ENCODE measurements at regions not wholly inside any gene's neighbourhood (a gene's known extent, or its start where the extent isn't known, plus 50 kb on each side); places are given as distances from the start of the nearest gene placed in this dataset.
A peak's percentile ranks its signal among the peaks of the same experiment; 100 is the strongest.

GRCh38 chr20:1790386-1790785, 104.8 kb upstream of the SIRPA start:
- DNase-seq (ENCODE audit: low read depth), result no peak

- DNase-seq (ENCODE audit: low read depth), result no peak
Measured at GRCh38 chr20:1788044-1788443, 107.2 kb upstream of the SIRPA start.

- DNase-seq (ENCODE audit: low read depth), result no peak
Measured at GRCh38 chr20:1786486-1786885, 108.7 kb upstream of the SIRPA start.

GRCh38 chr20:1784586-1784985, 110.6 kb upstream of the SIRPA start:
- DNase-seq (ENCODE audit: low read depth), result no peak

- DNase-seq (ENCODE audit: low read depth), result no peak
Measured at GRCh38 chr20:1783245-1783644, 112.0 kb upstream of the SIRPA start.

GRCh38 chr20:1782181-1782580, 113.0 kb upstream of the SIRPA start:
- no peak for DNase-seq (ENCODE audit: low read depth)

GRCh38 chr20:1779567-1779966, 115.6 kb upstream of the SIRPA start:
- no peak for DNase-seq (ENCODE audit: low read depth)

- no peak for DNase-seq (ENCODE audit: low read depth)
Measured at GRCh38 chr20:1778338-1778737, 116.9 kb upstream of the SIRPA start.

GRCh38 chr20:1777476-1777820, 117.8 kb upstream of the SIRPA start:
- DNase-seq (ENCODE audit: low read depth), result no peak

- DNase-seq (ENCODE audit: low read depth), result peak; percentile 68
Measured at GRCh38 chr20:1776681-1777475, 118.3 kb upstream of the SIRPA start.

GRCh38 chr20:1775117-1775516, 117.5 kb upstream of the SIRPG start:
- DNase-seq (ENCODE audit: low read depth), result no peak

GRCh38 chr20:1774479-1774878, 116.9 kb upstream of the SIRPG start:
- DNase-seq (ENCODE audit: low read depth), result no peak

GRCh38 chr20:1773816-1774215, 116.2 kb upstream of the SIRPG start:
- no peak for DNase-seq (ENCODE audit: low read depth)

- DNase-seq (ENCODE audit: low read depth), result no peak
Measured at GRCh38 chr20:1769491-1769890, 111.9 kb upstream of the SIRPG start.

GRCh38 chr20:1766731-1767130, 109.2 kb upstream of the SIRPG start:
- no peak for DNase-seq (ENCODE audit: low read depth)

- DNase-seq (ENCODE audit: low read depth), result peak; percentile 48
Measured at GRCh38 chr20:1764136-1765033, 106.8 kb upstream of the SIRPG start.

GRCh38 chr20:1761598-1761997, 104.0 kb upstream of the SIRPG start:
- DNase-seq (ENCODE audit: low read depth), result no peak

- DNase-seq (ENCODE audit: low read depth), result no peak
Measured at GRCh38 chr20:1761116-1761515, 103.5 kb upstream of the SIRPG start.

- DNase-seq (ENCODE audit: low read depth), result no peak
Measured at GRCh38 chr20:1758765-1759164, 101.2 kb upstream of the SIRPG start.

- DNase-seq (ENCODE audit: low read depth), result no peak
Measured at GRCh38 chr20:1757606-1758512, 100.3 kb upstream of the SIRPG start.

- no peak for DNase-seq (ENCODE audit: low read depth)
Measured at GRCh38 chr20:1757072-1757471, 99.5 kb upstream of the SIRPG start.

GRCh38 chr20:1754749-1755148, 97.2 kb upstream of the SIRPG start:
- DNase-seq (ENCODE audit: low read depth), result no peak

All from stimulated activated CD8-positive, alpha-beta memory T cell treated with anti-CD3 and anti-CD28 coated beads, Interleukin-4, amount 100 ng/mL, for 24 hours (primary cell).